ENCODE measurements at regions not wholly inside any gene's neighbourhood (a gene's known extent, or its start where the extent isn't known, plus 50 kb on each side); places are given as distances from the start of the nearest gene placed in this dataset.

- Histone ChIP-seq H3K4me1 (ENCODE audit: low read depth, poor library complexity, severe bottlenecking) (peaks cover 30% of the 10 kb centered on the region), H4K20me1 (ENCODE audit: insufficient read depth) (no peaks in the 10 kb centered on the region), H3K36me3 (ENCODE audit: insufficient read depth) (no peaks in the 10 kb centered on the region), H2AFZ (ENCODE audit: low read depth) (no peak overlapping the region), H3K9ac (no peak overlapping the region), H3K4me2 (no peak overlapping the region), H3K79me2 (ENCODE audit: insufficient read depth, low read depth) (no peaks in the 10 kb centered on the region), H3K4me3 (IDR thresholded peaks at IDR 0.05; ENCODE audit: insufficient read depth, low read depth, low read length) (no peak overlapping the region), H3K27ac (no peak overlapping the region), H3K27me3 (ENCODE audit: insufficient read depth, low read depth) (no peaks in the 10 kb centered on the region)
- no peak for TF ChIP-seq CTCF (conservative IDR thresholded peaks at IDR 0.05; ENCODE audit: low read depth, low read length)
These were observed 308.1 kb upstream of the FLRT2 start for GRCh38 chr14:85221832-85222231.

- H3K4me2 ChIP-seq, result no peak overlapping the region
These were observed 307.6 kb upstream of the FLRT2 start for GRCh38 chr14:85222341-85222740.

GRCh38 chr14:85223667-85224066 lies 306.3 kb upstream of the FLRT2 start:
- Histone ChIP-seq H4K20me1 (ENCODE audit: insufficient read depth) (no peaks in the 10 kb centered on the region), H3K4me1 (ENCODE audit: low read depth, poor library complexity, severe bottlenecking) (peaks cover 12% of the 10 kb centered on the region), H3K4me3 (IDR thresholded peaks at IDR 0.05; ENCODE audit: insufficient read depth, low read depth, low read length) (no peak overlapping the region), H3K36me3 (ENCODE audit: insufficient read depth) (no peaks in the 10 kb centered on the region), H3K79me2 (ENCODE audit: insufficient read depth, low read depth) (no peaks in the 10 kb centered on the region), H3K4me2 (no peak overlapping the region), H3K9ac (no peak overlapping the region), H3K27me3 (ENCODE audit: insufficient read depth, low read depth) (no peaks in the 10 kb centered on the region), H3K27ac (no peak overlapping the region), H2AFZ (ENCODE audit: low read depth) (no peak overlapping the region)
- no peak for TF ChIP-seq CTCF (conservative IDR thresholded peaks at IDR 0.05; ENCODE audit: low read depth, low read length)

More at GRCh38 chr14:85222341-85222740, 307.6 kb upstream of the FLRT2 start:
- no peaks in the 10 kb centered on the region for H3K27me3 ChIP-seq (ENCODE audit: insufficient read depth, low read depth)
- no peaks in the 10 kb centered on the region for H4K20me1 ChIP-seq (ENCODE audit: insufficient read depth)
- H2AFZ ChIP-seq (ENCODE audit: low read depth), result no peak overlapping the region
- no peak overlapping the region for H3K9ac ChIP-seq
- peaks cover 25% of the 10 kb centered on the region for H3K4me1 ChIP-seq (ENCODE audit: low read depth, poor library complexity, severe bottlenecking)
- H3K79me2 ChIP-seq (ENCODE audit: insufficient read depth, low read depth), result no peaks in the 10 kb centered on the region
- no peak for TF ChIP-seq CTCF (conservative IDR thresholded peaks at IDR 0.05; ENCODE audit: low read depth, low read length)
- no peaks in the 10 kb centered on the region for H3K36me3 ChIP-seq (ENCODE audit: insufficient read depth)
- H3K27ac ChIP-seq, result no peak overlapping the region
- no peak overlapping the region for H3K4me3 ChIP-seq (IDR thresholded peaks at IDR 0.05; ENCODE audit: insufficient read depth, low read depth, low read length)

GRCh38 chr14:85224241-85224640 lies 305.7 kb upstream of the FLRT2 start:
- H2AFZ ChIP-seq (ENCODE audit: low read depth), result no peak overlapping the region
- H3K36me3 ChIP-seq (ENCODE audit: insufficient read depth), result no peaks in the 10 kb centered on the region

More at GRCh38 chr14:85224241-85224640, 305.7 kb upstream of the FLRT2 start:
- Histone ChIP-seq H4K20me1 (ENCODE audit: insufficient read depth) (no peaks in the 10 kb centered on the region), H3K9ac (no peak overlapping the region), H3K27ac (no peak overlapping the region), H3K4me3 (IDR thresholded peaks at IDR 0.05; ENCODE audit: insufficient read depth, low read depth, low read length) (no peak overlapping the region), H3K4me1 (ENCODE audit: low read depth, poor library complexity, severe bottlenecking) (peaks cover 6% of the 10 kb centered on the region), H3K79me2 (ENCODE audit: insufficient read depth, low read depth) (no peaks in the 10 kb centered on the region), H3K4me2 (no peak overlapping the region), H3K27me3 (ENCODE audit: insufficient read depth, low read depth) (no peaks in the 10 kb centered on the region)
- no peak for TF ChIP-seq CTCF (conservative IDR thresholded peaks at IDR 0.05; ENCODE audit: low read depth, low read length)
